Thyroid gland (tissue), 4 donors: ENCODE measurements at regions not wholly inside any gene's neighbourhood (a gene's known extent, or its start where the extent isn't known, plus 50 kb on each side); places are given as distances from the start of the nearest gene placed in this dataset.

ENCODE experiments used
- DNase-seq, 2 donors: peaks; one replicate each; pipeline ENCODE4 v3.0.0-alpha.2; 2019
- H3K27ac ChIP-seq, 3 donors: fragments of 200-600 bp; sonication (generic); 1 replicate in 2 of 3; 2 replicates in 1 of 3; pipeline ENCODE4 v1.5.1; 2016 to 2019; ENCODE audit warnings: mild to moderate bottlenecking in 1 of 3, moderate library complexity in 1 of 3
- H3K27me3 ChIP-seq: fragments of 200-600 bp; sonication (generic); one replicate; pipeline ENCODE4 v1.5.1; 2019
- H3K36me3 ChIP-seq, 2 donors: fragments of 200-600 bp; sonication (generic); one replicate each; pipeline ENCODE4 v1.5.1; 2016 to 2019
- H3K4me1 ChIP-seq, 2 donors: fragments of 200-600 bp; sonication (generic); one replicate each; pipeline ENCODE4 v1.5.1; 2017 to 2019
- H3K4me3 ChIP-seq, 3 donors: fragments of 200-600 bp; sonication (generic); replicated peaks in 1 of 3; 1 replicate in 2 of 3; 2 replicates in 1 of 3; pipeline ENCODE4 v1.5.1; 2016; ENCODE audit warnings: mild to moderate bottlenecking in 1 of 3
- H3K9me3 ChIP-seq: fragments of 200-600 bp; sonication (generic); one replicate; pipeline ENCODE4 v1.5.1; 2017
- CTCF ChIP-seq, 6 experiments: fragments of 200-600 bp in 3 of 6; fragments of 450-650 bp in 3 of 6; sonication (generic) in 3 of 6; IDR thresholded peaks; one replicate each; pipeline ENCODE4 v1.5.1; 2016 to 2019; ENCODE audit warnings: antibody characterized with exemption in 6 of 6, mild to moderate bottlenecking in 2 of 6, inconsistent platforms in 1 of 6, moderate library complexity in 1 of 6
- POLR2A ChIP-seq, 2 donors: fragments of 450-650 bp; IDR thresholded peaks; one replicate each; pipeline ENCODE4 v1.6.1; 2017; ENCODE audit warnings: antibody characterized with exemption in 2 of 2, mild to moderate bottlenecking in 2 of 2, moderate library complexity in 1 of 2
- WGBS, 2 donors: methylation state at CpG; one replicate each; pipeline ENCODE4 v1.1.5; 2017; 5-methylcytosine and 5-hydroxymethylcytosine counted together
- intact Hi-C: fragments of 100-400 bp; cut with DNase I; formaldehyde crosslinking; loops from one replicate; pipeline ENCODE4 v1.15.1; 2023

DNA sequence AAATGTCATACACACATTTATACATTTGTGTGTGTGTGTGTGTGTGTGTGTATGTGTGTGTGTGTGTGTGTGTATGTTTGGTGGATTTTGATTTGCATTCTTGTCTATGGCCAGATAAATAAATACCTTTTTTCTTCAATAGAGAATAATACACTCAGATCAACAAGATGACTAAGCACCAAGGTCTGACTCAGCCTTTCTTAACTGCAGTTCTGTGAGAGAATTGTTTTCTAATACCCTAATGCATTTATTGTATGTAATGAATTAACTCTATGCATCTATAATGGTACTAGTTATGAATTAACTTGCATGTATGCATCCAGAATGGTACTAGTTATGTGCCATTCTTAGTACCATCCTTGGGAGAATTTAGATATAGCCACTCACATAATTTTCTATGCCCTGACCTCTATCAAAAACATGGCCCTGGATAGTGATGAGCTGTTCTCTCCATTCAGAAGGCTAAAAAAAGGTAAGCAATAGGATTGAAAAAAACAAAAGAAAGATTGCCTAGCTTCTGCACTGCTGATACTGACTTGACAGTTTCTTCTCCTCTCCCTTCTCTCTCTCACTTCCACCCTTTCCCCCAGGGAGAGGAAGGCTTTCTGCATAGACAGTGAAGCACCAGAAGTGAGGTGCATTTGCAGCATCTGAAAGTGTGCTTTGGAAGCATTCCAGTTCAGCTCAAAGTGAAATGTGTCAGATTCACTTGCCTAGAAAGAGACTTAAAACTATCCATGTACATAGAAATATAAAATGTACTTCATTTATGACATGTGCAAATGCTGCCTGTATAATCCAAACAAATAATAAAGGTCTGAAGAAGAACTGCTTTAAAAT lies 55.1 kb upstream of the CCDC112 start:
- TF ChIP-seq CTCF (IDR thresholded peaks at IDR 0.05) (no peak), POLR2A (IDR thresholded peaks at IDR 0.05) (no peak)
- H3K27ac ChIP-seq, result no peak overlapping the region
- no peaks in the 10 kb centered on the region for H3K27me3 ChIP-seq
- H3K4me1 ChIP-seq, result no peaks in the 10 kb centered on the region
- H3K9me3 ChIP-seq, result no peaks in the 10 kb centered on the region
- intact Hi-C loops, result no loop called here
- no peak overlapping the region for H3K4me3 ChIP-seq
- no peaks in the 10 kb centered on the region for H3K36me3 ChIP-seq
- no peak for DNase-seq

- no peak for TF ChIP-seq CTCF (IDR thresholded peaks at IDR 0.05)
- TF ChIP-seq POLR2A (IDR thresholded peaks at IDR 0.05), result no peak
- H3K27me3 ChIP-seq, result no peaks in the 10 kb centered on the region
- intact Hi-C loops, result no loop called here
- WGBS, 2 donors, result 85 to 90% methylated on average over 3 of the region's 3 CpGs
- no peaks in the 10 kb centered on the region for H3K9me3 ChIP-seq
- no peaks in the 10 kb centered on the region for H3K4me1 ChIP-seq
- no peaks in the 10 kb centered on the region for H3K36me3 ChIP-seq
- DNase-seq, result no peak
- no peak overlapping the region for H3K4me3 ChIP-seq
- H3K27ac ChIP-seq, result no peak overlapping the region
Measured at GRCh38 chr5:115350894-115351293, 54.4 kb upstream of the CCDC112 start.

DNA sequence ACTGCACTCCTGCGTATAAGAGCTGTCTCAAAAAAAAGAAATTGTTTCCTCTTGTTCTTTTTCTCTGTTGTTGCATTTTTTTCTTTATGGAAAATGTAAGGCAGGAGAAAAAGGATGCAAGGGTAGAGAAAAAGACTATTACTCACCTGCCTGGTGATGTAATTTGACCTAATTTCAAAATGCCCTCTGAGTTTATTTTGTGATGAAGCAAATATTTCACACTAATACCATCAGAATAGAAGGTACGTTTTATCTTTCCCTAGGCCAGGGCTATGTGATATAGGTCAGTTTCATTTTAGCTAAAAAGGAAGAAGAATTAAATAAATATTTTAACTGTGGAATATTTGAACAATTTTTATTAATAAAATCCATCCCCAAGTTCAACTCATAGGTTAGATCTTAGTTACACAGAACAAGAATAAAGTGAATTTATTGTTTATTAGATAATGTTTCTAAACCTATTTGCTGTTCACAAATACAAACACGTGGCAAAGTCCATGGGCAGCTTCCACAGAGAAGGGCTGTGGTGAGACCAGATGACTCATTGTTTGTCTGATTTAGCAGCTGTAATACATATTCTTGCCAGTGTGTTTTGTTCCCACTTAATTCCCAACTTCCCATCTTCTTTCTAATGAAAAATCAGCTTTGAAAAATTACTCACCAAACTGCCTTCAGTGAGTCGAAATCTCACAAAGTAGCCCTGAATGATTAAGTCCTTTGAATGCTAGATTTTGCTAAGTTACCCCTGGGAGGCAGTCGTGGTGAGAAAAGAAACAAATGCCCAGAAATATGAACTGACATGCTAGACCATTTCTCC lies 52.8 kb upstream of the CCDC112 start:
- no peak for TF ChIP-seq POLR2A (IDR thresholded peaks at IDR 0.05)
- no peak for TF ChIP-seq CTCF (IDR thresholded peaks at IDR 0.05)
- H3K27ac ChIP-seq, result no peak overlapping the region
- no peaks in the 10 kb centered on the region for H3K9me3 ChIP-seq
- no peaks in the 10 kb centered on the region for H3K27me3 ChIP-seq
- H3K4me3 ChIP-seq, result no peak overlapping the region
- intact Hi-C loops, result no loop called here
- no peaks in the 10 kb centered on the region for H3K4me1 ChIP-seq
- no peak for DNase-seq
- H3K36me3 ChIP-seq, result no peaks in the 10 kb centered on the region
- 55 to 72% methylated on average over 5 of the region's 5 CpGs for WGBS, 2 donors

DNA sequence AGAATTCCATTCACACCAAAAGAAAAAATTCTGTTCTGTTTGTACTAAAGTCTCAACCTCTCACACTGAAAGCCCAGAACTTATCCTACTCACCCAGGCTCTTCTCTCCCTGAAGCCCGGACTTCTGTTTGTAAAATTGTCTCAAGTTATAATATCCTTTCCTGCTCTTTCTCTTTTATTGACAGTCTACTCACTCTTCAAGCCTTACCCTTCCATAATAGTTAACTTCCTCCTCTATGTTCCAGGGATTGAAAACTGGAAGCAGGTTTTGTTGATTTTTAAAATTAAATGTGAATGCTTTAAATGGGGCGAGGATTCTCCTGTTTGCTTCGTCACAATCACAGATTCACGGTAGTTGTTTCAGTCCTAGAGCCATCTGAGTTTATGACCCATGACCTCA lies 51.7 kb upstream of the CCDC112 start:
- Histone ChIP-seq H3K4me3 (no peak overlapping the region), H3K27ac (no peak overlapping the region), H3K36me3 (no peaks in the 10 kb centered on the region), H3K9me3 (no peaks in the 10 kb centered on the region), H3K4me1 (no peaks in the 10 kb centered on the region), H3K27me3 (no peaks in the 10 kb centered on the region)
- TF ChIP-seq CTCF (IDR thresholded peaks at IDR 0.05), result no peak
- no peak for TF ChIP-seq POLR2A (IDR thresholded peaks at IDR 0.05)
- no peak for DNase-seq
- intact Hi-C loops, result no loop called here
- whole genome bisulfite sequencing, 2 donors, result 83 to 87% methylated on average over 4 of the region's 4 CpGs
